ENCODE measurements at regions not wholly inside any gene's neighbourhood (a gene's known extent, or its start where the extent isn't known, plus 50 kb on each side); places are given as distances from the start of the nearest gene placed in this dataset.

DNA sequence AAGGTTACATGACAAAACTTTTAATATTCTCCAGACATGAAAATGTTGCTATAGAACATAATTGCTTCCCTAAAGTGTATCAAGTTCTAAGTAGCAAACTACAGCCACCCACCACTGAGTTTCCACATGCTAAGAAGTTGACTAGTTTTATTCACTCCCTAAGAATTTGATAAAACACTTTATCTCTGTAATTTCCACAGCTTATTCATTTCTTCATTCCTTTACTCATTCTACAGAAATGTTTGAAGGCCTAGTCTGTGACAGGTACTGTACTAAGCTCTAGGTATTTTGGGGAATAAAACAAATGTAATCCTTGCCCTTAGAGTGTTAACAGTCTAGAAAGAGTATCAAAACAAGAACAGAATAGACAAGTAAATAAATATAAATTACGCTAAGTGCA lies 101.8 kb upstream of the DIAPH3 start:
- POLR2A ChIA-PET = no interaction called here
- no peak overlapping the region for H3K27ac ChIP-seq
- H3K4me3 ChIP-seq = no peak overlapping the region
- DNase-seq (ENCODE audit: low read depth in 1 of 2, low spot score in 1 of 2) (no peak), FAIRE-seq (no peak), ATAC-seq (no peak)
- no peak for TF ChIP-seq TFCP2L1 (CRISPR knock-in tag; IDR thresholded peaks at IDR 0.05)
- TF ChIP-seq HOXB5 (CRISPR knock-in tag; IDR thresholded peaks at IDR 0.05) = no peak
- no peak for TF ChIP-seq MAX (IDR thresholded peaks at IDR 0.05)
- TF ChIP-seq HEYL (CRISPR knock-in tag; IDR thresholded peaks at IDR 0.05) = no peak
- TF ChIP-seq, protein P1, sequence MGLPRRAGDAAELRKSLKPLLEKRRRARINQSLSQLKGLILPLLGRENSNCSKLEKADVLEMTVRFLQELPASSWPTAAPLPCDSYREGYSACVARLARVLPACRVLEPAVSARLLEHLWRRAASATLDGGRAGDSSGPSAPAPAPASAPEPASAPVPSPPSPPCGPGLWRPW (IDR thresholded peaks at IDR 0.05) = no peak
- TF ChIP-seq BHLHE40 (IDR thresholded peaks at IDR 0.05; ENCODE audit: low read depth, low read length) = no peak
- TF ChIP-seq CBX8 (IDR thresholded peaks at IDR 0.05) = no peak
- TF ChIP-seq MAFK (IDR thresholded peaks at IDR 0.05; ENCODE audit: partially characterized antibody) = no peak
- TF ChIP-seq ZSCAN20 (CRISPR knock-in tag; IDR thresholded peaks at IDR 0.05) = no peak
- no peak for TF ChIP-seq MAZ (IDR thresholded peaks at IDR 0.05; ENCODE audit: borderline replicate concordance, low read depth, low read length)
- WGBS (ENCODE audit: missing lambda C conversion rate) = 92% methylated on average over 1 of the region's 1 CpG
- H3K9me3 ChIP-seq = no peaks in the 10 kb centered on the region
- CTCF ChIA-PET = no interaction called here
- H3K4me2 ChIP-seq = no peak overlapping the region
- no peaks in the 10 kb centered on the region for H3K4me1 ChIP-seq

DNA sequence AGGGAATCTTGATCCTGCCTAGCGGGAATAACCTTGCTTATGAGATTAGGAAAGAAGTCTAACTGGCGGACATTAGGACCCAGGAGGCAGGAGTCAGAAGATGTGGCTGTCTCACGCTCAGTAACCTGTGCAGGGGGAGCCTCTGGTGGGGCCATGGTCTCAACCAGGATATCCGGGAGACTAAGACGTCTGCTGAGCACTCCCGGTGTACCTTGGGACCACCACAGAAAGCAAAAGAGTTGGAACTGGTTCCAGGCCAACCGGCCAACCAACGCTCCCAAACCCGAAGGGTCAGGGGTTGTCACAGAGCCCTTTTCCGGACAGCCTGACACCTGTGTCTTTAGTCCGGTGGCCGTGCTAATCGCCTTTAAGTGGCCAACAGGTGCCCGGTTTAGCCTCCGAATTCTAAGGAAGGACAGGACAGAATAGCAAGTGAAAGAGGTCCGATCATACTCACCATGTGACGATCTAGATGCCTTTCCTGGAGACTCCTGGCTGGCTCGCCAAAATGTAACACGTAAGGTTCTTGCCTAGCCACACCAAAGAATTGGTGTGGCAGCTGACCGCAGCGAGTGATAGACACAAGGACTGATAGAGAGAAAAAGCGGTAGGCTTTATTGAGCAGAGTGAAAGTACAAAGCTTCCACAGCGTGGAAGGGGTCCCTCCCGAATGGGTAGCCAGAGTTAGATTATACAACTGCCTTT lies 103.9 kb upstream of the DIAPH3 start:
- no peaks in the 10 kb centered on the region for H3K4me1 ChIP-seq
- H3K4me3 ChIP-seq = peak overlapping the region; percentile 68
- DNase-seq (ENCODE audit: low read depth in 1 of 2, low spot score in 1 of 2) (peak in 1 of 2 experiments; percentile 2), FAIRE-seq (no peak), ATAC-seq (peak; percentile 76 to 78)
- CTCF ChIA-PET = no interaction called here
- TF ChIP-seq FOXS1 (CRISPR knock-in tag; IDR thresholded peaks at IDR 0.05) (no peak), RCOR1 (IDR thresholded peaks at IDR 0.05; ENCODE audit: low read depth, low read length) (no peak), HMGXB4 (CRISPR knock-in tag; IDR thresholded peaks at IDR 0.05; ENCODE audit: borderline replicate concordance) (no peak), RAD21 (conservative IDR thresholded peaks at IDR 0.05 in 1 of 2, IDR thresholded peaks at IDR 0.05 in 1 of 2) (no peak), SMC3 (IDR thresholded peaks at IDR 0.05) (no peak), RNF2 (IDR thresholded peaks at IDR 0.05; ENCODE audit: borderline replicate concordance, low read depth) (no peak), TP53 (CRISPR knock-in tag; IDR thresholded peaks at IDR 0.05) (no peak), BHLHE40 (IDR thresholded peaks at IDR 0.05; ENCODE audit: low read depth, low read length) (no peak), GATA3 (IDR thresholded peaks at IDR 0.05; ENCODE audit: borderline replicate concordance) (no peak), MAZ (IDR thresholded peaks at IDR 0.05; ENCODE audit: borderline replicate concordance, low read depth, low read length) (no peak)
- TF ChIP-seq, protein P1 (IDR thresholded peaks at IDR 0.05) = no peak
- peak overlapping the region; percentile 91 for H3K4me2 ChIP-seq
- peak overlapping the region; percentile 27 to 35; a peak in 3 of 6 replicates for H3K27ac ChIP-seq
- H3K9me3 ChIP-seq = no peaks in the 10 kb centered on the region
- WGBS (ENCODE audit: missing lambda C conversion rate) = 5% methylated on average over 15 of the region's 24 CpGs
- POLR2A ChIA-PET = no interaction called here

DNA sequence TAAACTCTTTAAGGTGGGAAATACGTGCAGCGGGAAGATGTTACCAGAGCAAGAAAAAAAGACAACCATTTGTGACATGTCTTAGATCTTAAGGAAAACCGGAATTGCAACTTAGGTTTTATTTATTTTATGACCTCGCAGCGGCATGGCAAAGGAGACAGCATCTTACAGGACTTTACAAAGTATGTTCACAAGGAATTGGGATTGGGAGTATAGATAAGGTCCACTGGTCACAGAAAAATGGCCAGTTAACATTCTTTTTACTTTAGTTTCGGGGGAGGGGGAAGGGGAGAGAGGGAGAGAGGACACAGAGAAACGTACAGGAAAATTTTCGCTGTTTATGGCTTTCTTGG lies 104.5 kb upstream of the DIAPH3 start:
- DNase-seq (ENCODE audit: low read depth in 1 of 2, low spot score in 1 of 2) (no peak), ATAC-seq (no peak), FAIRE-seq (no peak)
- Histone ChIP-seq H3K4me1 (no peaks in the 10 kb centered on the region), H3K27ac (no peak overlapping the region), H3K9me3 (no peaks in the 10 kb centered on the region), H3K4me2 (peak overlapping the region; percentile 91), H3K4me3 (peak overlapping the region; percentile 68)
- CTCF ChIA-PET = no interaction called here
- WGBS (ENCODE audit: missing lambda C conversion rate) = 18% methylated on average over 8 of the region's 8 CpGs
- POLR2A ChIA-PET = no interaction called here
- TF ChIP-seq HDAC2 (IDR thresholded peaks at IDR 0.05) (no peak), NR3C1 (IDR thresholded peaks at IDR 0.05) (no peak), POLR2A (IDR thresholded peaks at IDR 0.05; ENCODE audit: low read length) (no peak), NFE2L2 (conservative IDR thresholded peaks at IDR 0.05; ENCODE audit: low read length) (no peak), HOXA7 (CRISPR knock-in tag; IDR thresholded peaks at IDR 0.05) (no peak), EP300 (IDR thresholded peaks at IDR 0.05) (no peak), RARB (CRISPR knock-in tag; IDR thresholded peaks at IDR 0.05) (no peak), FOSL2 (IDR thresholded peaks at IDR 0.05) (no peak), FOSL2 (CRISPR knock-in tag; IDR thresholded peaks at IDR 0.05) (no peak), CEBPB (IDR thresholded peaks at IDR 0.05) (no peak), HOXB13 (CRISPR knock-in tag; IDR thresholded peaks at IDR 0.05; ENCODE audit: low read depth) (no peak), ESRRA (IDR thresholded peaks at IDR 0.05; ENCODE audit: borderline replicate concordance, low read length) (no peak), EHF (CRISPR knock-in tag; IDR thresholded peaks at IDR 0.05) (no peak), POLR2AphosphoS2 (conservative IDR thresholded peaks at IDR 0.05; ENCODE audit: low read length) (no peak), JUNB (IDR thresholded peaks at IDR 0.05) (no peak), KDM1A (IDR thresholded peaks at IDR 0.05; ENCODE audit: low read depth) (no peak), BHLHE40 (IDR thresholded peaks at IDR 0.05; ENCODE audit: low read depth, low read length) (no peak), MAFK (IDR thresholded peaks at IDR 0.05; ENCODE audit: partially characterized antibody) (no peak)
- TF ChIP-seq, protein P2, sequence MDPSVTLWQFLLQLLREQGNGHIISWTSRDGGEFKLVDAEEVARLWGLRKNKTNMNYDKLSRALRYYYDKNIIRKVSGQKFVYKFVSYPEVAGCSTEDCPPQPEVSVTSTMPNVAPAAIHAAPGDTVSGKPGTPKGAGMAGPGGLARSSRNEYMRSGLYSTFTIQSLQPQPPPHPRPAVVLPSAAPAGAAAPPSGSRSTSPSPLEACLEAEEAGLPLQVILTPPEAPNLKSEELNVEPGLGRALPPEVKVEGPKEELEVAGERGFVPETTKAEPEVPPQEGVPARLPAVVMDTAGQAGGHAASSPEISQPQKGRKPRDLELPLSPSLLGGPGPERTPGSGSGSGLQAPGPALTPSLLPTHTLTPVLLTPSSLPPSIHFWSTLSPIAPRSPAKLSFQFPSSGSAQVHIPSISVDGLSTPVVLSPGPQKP (IDR thresholded peaks at IDR 0.05; ENCODE audit: low read depth, low read length) = no peak

Measured in A549 (cell line).